Heart left ventricle (tissue), 13 donors: ENCODE measurements at regions not wholly inside any gene's neighbourhood (a gene's known extent, or its start where the extent isn't known, plus 50 kb on each side); places are given as distances from the start of the nearest gene placed in this dataset.

ENCODE experiments used
- POLR2A ChIP-seq, 2 donors: fragments of 450-650 bp; IDR thresholded peaks; one replicate each; pipeline ENCODE4 v1.6.1; 2017; ENCODE audit warnings: antibody characterized with exemption in 2 of 2, mild to moderate bottlenecking in 2 of 2, moderate library complexity in 2 of 2
- TF ChIP-seq, protein P1 (sequence below), 12 donors: fragments of 200-600 bp; sonication (generic) in 4 of 12; IDR thresholded peaks; one replicate each; pipeline versions ENCODE4 v1.5.0 to v1.8.0; 2018 to 2022; ENCODE audit warnings: antibody characterized with exemption in 12 of 12, mild to moderate bottlenecking in 5 of 12
- donor health status: ischemic (EF 13 %, LVEDD 7.1; RV severe dilation, severe dysfunction).
- donor health status: DM: no; HTN: yes; CAD: no.
- donor health status: DM: no; HTN: no; CAD: no.
- donor health status: ischemic (EF 25% LVEDD 6.9; RV normal size, moderate dysfunction).
- donor health status: ischemic (EF 25% LVEDD 5.7; RV mildly dilated, moderate dysfunction).
- donor health status: ischemic (EF 35%, LVEDD 5.7; RV mildly dilated, moderate dysfunction).
- donor health status: nonischemic (EF 11% LVEDD 7.7; RV severe dilation, severe dysfunction).
- donor health status: DM: yes; HTN: yes; CAD: no.
- donor health status: PGD.
- donor health status: ischemic (EF 29% LVEDD 5.4; RV normal size, mild dysfunction).
- donor health status: nonischemic (EF 23%, LVEDD 6.1; RV moderate dilation, normal function).

- TF ChIP-seq, protein P1, sequence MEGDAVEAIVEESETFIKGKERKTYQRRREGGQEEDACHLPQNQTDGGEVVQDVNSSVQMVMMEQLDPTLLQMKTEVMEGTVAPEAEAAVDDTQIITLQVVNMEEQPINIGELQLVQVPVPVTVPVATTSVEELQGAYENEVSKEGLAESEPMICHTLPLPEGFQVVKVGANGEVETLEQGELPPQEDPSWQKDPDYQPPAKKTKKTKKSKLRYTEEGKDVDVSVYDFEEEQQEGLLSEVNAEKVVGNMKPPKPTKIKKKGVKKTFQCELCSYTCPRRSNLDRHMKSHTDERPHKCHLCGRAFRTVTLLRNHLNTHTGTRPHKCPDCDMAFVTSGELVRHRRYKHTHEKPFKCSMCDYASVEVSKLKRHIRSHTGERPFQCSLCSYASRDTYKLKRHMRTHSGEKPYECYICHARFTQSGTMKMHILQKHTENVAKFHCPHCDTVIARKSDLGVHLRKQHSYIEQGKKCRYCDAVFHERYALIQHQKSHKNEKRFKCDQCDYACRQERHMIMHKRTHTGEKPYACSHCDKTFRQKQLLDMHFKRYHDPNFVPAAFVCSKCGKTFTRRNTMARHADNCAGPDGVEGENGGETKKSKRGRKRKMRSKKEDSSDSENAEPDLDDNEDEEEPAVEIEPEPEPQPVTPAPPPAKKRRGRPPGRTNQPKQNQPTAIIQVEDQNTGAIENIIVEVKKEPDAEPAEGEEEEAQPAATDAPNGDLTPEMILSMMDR (IDR thresholded peaks at IDR 0.05): no peak
- TF ChIP-seq POLR2A (IDR thresholded peaks at IDR 0.05): no peak
These were observed 699.0 kb downstream of the ETS1 start for GRCh38 chr11:127888386-127888785.
